SKM-1 treated with dmso at 0.1 percent for 144 hours (cell line): ENCODE measurements at regions not wholly inside any gene's neighbourhood (a gene's known extent, or its start where the extent isn't known, plus 50 kb on each side); places are given as distances from the start of the nearest gene placed in this dataset.
"Not testable (repeated sequence)": the region's sequence is repeated elsewhere in the genome, so short reads cannot be mapped to it uniquely, and the experiment has no call there.

Experiments used
- DNase-seq: peaks from one replicate; lab custom pipeline; 2025; ENCODE audit not compliant: unreplicated experiment; lab: John Stamatoyannopoulos, UW

- no peak for DNase-seq
These were observed 80.5 kb upstream of the PPARGC1A start for GRCh38 chr4:23970201-23970850.

GRCh38 chr4:23969635-23970145 lies 79.8 kb upstream of the PPARGC1A start:
- DNase-seq: no peak

GRCh38 chr4:23967281-23967680 lies 77.4 kb upstream of the PPARGC1A start:
- DNase-seq: no peak

- DNase-seq: no peak
These were observed 76.9 kb upstream of the PPARGC1A start for GRCh38 chr4:23966725-23967124.

GRCh38 chr4:23962462-23962861 lies 72.6 kb upstream of the PPARGC1A start:
- DNase-seq: no peak

- not testable (repeated sequence) for DNase-seq
These were observed 71.5 kb upstream of the PPARGC1A start for GRCh38 chr4:23961395-23961794.

GRCh38 chr4:23959396-23960148 lies 69.7 kb upstream of the PPARGC1A start:
- DNase-seq: no peak

- no peak for DNase-seq
These were observed 68.9 kb upstream of the PPARGC1A start for GRCh38 chr4:23958749-23959148.

- DNase-seq: no peak
These were observed 67.6 kb upstream of the PPARGC1A start for GRCh38 chr4:23957465-23957864.

- DNase-seq: no peak
These were observed 66.9 kb upstream of the PPARGC1A start for GRCh38 chr4:23956601-23957364.

GRCh38 chr4:23952258-23952657 lies 62.4 kb upstream of the PPARGC1A start:
- no peak for DNase-seq

GRCh38 chr4:23947826-23948225 lies 58.0 kb upstream of the PPARGC1A start:
- DNase-seq: no peak

- DNase-seq: no peak
These were observed 56.5 kb upstream of the PPARGC1A start for GRCh38 chr4:23946299-23946698.

- peak; percentile 85 for DNase-seq
These were observed 55.7 kb upstream of the PPARGC1A start for GRCh38 chr4:23945451-23946017.

GRCh38 chr4:23944556-23944955 lies 54.7 kb upstream of the PPARGC1A start:
- DNase-seq: not testable (repeated sequence)

- no peak for DNase-seq
These were observed 53.6 kb upstream of the PPARGC1A start for GRCh38 chr4:23943478-23943877.

GRCh38 chr4:23942471-23942870 lies 52.6 kb upstream of the PPARGC1A start:
- no peak for DNase-seq
